ENCODE measurements at regions not wholly inside any gene's neighbourhood (a gene's known extent, or its start where the extent isn't known, plus 50 kb on each side); places are given as distances from the start of the nearest gene placed in this dataset.
"Not testable (repeated sequence)": the region's sequence is repeated elsewhere in the genome, so short reads cannot be mapped to it uniquely, and the experiment has no call there.

GRCh38 chr4:81700189-81700588 is 228.5 kb upstream of the RASGEF1B start:
- no peak for DNase-seq

GRCh38 chr4:81698538-81699296 is 227.0 kb upstream of the RASGEF1B start:
- DNase-seq, result no peak

DNA sequence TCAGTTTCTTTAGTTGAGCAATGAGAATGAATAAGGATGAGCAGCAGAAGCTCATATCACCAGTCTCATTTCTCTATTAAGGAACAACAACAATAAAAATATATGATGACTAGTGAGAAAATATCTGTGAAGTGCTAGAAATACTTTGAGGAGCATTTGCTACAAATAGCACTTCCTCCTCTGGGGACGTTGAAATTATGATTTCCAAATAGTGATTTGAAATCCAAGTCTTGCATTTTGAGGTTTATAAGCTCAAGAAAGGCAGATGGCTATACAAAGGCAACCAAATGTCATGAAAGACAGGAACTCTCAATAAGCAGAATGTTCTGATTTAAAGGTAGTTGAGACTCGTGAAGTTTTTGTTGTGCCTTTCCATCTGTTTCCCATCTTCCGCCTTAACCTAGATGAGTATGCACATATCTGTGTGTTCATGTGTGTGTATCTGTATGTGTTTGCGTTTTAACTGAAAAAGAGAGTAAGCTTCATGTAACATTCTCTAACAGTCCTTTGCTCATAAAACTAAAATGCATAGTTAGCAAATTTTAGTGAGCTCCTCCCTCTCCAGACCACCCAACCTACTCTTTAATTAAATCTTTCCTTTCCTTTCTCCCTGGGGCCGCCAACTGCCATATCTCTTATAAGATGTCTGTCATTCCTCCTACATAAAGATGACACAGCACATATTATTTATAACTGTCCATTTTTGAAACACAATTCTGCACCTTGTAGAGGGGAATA is 222.6 kb upstream of the RASGEF1B start:
- no peak for DNase-seq

DNA sequence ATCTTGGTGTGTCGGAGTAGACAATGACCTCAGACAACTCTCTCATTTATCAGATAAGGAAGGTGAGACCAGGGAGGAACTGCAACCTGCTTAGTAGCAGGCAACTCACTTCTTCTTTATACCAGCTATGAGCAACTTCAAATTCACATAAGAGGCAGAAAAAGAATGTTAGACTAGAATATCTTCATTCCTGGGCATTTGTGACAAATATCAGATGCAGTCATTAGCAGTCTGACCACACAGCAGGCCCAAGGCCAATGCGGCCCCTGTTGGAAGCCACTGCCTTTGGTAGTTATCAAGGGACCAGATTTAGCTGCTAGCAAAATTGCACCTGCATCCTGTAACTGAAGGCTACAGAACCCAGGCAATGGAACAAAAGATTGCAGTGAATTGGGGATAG is 219.2 kb upstream of the RASGEF1B start:
- no peak for DNase-seq

DNA sequence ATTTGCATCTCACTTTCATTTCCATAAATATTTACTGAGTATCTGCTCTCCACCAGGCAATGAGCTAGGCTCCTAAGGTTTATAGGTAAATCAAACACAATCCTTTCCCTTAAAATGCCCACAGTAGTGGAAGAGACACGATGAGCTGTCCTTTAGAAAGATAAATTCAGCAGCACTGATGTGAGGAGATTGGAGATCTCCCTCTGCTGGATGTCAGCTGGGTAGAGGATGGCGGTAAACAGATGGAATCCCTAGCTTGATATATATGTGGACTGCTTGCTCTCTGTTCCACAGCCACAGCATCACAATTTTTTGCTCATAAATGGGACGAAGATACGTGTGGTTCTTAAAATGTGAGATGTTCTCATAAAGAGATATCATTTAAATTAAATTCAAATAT is 216.4 kb upstream of the RASGEF1B start:
- DNase-seq, result no peak

DNA sequence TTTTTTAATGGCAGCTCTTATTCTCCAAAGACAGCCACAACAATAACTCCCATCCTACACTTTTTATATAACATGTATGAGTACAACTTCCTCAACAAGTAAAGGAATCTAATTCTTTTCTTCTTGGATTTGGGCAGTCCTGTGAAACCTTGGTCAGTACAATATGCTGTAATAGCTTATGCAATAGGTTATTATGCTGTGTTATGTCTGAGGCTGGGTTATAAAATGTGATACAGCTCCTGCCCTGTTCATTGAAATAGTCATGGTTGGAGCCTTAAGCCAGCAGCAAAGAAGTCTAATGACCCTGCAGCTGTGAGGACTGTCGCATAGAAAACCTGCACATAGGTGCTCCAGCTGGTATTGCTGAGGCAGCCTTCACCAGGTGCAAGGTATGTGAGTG is 215.8 kb upstream of the RASGEF1B start:
- no peak for DNase-seq

GRCh38 chr4:81685104-81685503 is 213.4 kb upstream of the RASGEF1B start:
- no peak for DNase-seq

DNA sequence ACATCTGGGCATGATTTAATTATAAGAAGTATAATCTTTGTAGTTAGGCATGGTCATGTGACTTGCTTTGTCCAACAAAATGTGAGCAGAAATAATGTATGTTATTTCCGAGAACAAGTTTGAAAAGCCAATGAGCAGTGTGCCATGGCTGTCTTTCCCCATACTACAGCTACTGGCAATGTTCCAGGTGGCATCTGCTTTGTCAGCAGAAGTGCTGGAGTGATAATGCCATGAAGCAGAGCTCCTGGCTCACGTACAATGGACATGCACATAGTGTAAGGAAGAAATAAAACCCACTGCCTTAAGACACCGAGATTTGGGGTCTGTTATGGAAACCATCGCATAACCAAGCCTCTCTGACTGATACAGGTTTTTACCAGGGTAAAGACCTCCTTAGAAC is 212.6 kb upstream of the RASGEF1B start:
- no peak for DNase-seq

GRCh38 chr4:81682492-81682891 is 210.8 kb upstream of the RASGEF1B start:
- no peak for DNase-seq

DNA sequence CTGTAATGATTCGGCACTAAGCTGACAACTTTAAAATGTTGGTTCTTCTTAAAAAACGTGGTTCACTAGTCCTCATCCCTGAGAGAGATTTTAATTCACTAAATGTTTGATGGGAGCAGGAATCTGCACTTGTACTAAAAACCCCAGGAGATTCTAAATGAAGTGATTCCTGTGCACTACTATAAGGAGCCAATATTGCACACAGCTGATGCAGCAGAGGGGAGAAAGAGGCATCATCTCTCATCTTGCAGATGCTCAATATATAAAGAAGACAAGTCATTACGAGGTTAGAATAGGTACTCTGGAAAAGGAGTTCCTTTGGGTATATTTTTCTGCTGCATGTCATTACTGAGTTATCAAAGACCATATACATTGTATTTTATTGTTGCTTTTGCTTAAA is 207.6 kb upstream of the RASGEF1B start:
- no peak for DNase-seq

DNA sequence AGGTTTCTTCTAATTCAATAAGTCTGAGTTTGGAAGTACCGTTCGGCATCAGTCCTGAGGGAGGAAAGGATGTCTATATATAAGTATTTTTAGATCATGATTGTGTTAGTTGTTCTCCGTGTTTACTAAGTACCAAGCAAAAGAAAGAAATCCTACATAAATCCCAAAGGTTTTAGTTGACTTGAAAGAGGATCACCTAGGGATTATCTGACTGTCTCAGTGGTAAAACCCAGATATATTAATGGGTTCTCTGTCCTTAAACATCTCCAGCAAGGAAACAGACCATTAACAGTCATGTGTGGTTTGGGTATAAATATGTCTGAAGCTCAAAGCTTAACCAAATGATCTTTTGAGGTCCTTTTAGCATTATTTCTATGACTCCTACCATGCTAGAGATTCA is 207.1 kb upstream of the RASGEF1B start:
- DNase-seq, result no peak

DNA sequence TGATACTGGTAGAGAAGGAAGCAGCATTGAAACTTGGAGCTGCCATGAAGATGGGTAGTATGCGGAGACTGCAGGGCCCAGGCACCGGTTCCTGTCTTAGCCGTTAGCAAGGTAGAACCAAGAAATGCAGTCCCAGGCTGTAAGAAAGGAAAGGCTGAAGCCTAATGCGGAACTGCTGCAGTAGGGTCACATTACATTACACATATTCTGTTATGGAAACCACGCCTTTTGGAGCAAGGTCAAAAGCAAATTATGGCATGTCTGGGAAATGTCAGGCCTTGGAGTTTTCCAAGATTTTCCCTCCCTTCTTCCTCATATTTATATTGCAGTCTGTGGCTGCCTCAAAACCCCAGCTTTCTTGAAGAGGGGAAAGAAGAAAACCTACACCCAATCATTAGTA is 204.8 kb upstream of the RASGEF1B start:
- no peak for DNase-seq

- DNase-seq, result no peak
These were observed 204.2 kb upstream of the RASGEF1B start for GRCh38 chr4:81675791-81676393.

- no peak for DNase-seq
These were observed 202.3 kb upstream of the RASGEF1B start for GRCh38 chr4:81673961-81674360.

- DNase-seq, result not testable (repeated sequence)
These were observed 196.6 kb upstream of the RASGEF1B start for GRCh38 chr4:81668328-81668727.

DNA sequence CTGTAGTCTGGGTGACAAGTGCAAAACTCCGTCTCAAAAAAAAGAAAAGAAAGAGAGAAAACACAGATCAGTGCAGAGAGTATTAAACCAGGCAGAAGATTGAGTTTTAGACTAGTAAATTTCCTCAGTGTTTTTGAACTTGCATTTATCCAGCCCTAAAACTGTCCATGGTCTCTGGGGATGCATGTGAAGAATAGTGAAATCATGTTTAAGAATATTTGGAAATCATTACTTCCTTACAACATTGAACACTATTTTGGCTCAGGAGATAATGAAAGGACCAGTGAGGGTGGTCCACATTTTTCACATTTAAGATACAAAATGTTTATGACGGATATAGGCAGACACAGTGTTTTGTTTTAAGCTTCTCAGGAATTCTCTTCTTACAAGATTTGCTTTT is 195.8 kb upstream of the RASGEF1B start:
- no peak for DNase-seq

GRCh38 chr4:81666491-81666890 is 194.8 kb upstream of the RASGEF1B start:
- DNase-seq, result no peak

GRCh38 chr4:81665649-81666048 is 193.9 kb upstream of the RASGEF1B start:
- no peak for DNase-seq

- DNase-seq, result no peak
These were observed 193.3 kb upstream of the RASGEF1B start for GRCh38 chr4:81665045-81665444.

DNA sequence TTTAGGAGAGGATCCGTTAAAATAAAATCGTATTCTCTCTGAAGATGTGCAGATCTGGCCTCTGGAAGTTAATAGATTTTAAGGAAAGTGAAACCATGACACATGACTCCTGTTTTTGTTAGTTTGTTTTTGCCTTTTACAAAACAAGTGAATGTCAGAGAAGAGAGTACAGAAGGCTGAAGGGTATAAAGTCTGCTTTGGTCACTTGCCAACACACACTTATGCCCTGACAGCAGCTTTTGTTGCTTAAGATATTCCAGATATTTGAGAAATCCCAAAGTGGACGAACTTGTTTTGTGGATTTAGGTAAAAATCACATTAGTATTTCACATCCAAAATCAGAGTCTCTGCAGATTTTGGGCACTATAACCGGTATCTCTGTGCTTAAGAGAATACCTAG is 192.4 kb upstream of the RASGEF1B start:
- no peak for DNase-seq

DNA sequence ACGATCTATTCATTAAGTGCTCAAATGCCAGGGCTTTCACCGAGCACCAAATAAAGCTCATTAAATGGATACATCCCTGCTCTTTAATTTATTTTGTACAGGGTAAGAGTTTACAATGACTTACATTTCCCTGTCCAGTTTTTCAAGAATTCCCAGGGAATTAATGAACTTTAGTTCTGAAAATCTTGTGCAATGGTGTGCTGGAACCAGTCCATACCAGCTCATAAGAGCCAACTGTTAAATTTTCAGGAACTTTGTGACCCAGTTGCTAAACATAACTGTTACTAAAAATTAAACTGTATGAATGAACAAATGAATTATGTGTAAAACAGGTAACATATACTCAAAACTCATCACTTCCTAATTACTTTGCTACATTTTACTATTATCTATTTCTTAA is 191.7 kb upstream of the RASGEF1B start:
- DNase-seq, result no peak

GRCh38 chr4:81659051-81659450 is 187.3 kb upstream of the RASGEF1B start:
- DNase-seq, result no peak

- DNase-seq, result no peak
These were observed 180.4 kb upstream of the RASGEF1B start for GRCh38 chr4:81652069-81652478.

DNA sequence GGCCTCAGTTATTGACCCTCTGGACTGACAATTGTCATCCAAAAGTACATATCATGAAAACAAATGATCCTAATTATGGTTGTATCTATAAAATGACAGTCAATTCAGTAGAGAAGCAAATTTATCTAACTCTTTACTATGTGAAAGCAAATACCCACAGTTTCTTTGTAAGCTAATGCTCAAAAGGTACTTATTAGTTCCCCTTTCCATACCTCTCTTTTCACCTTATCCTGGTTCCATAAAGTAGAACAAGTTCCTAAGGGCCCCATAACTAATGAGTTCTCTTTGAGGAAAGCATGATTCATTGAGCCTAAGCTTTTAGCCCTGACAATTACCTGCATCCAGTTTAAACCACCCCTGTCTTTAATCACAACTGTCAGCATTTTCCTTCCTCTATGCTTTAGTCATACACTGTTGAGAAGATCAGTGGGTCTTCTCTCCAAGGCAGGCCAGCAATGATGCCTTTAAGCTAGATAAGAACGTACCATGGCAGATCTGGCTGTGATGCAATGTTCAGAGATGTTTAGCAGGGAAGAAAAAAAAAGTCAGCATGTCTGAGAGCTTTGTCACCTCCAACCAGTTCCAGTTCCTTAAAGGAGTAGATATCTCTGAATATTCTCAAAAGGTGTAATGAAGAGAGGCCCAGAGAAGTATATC is 179.7 kb upstream of the RASGEF1B start:
- no peak for DNase-seq
